GM23338 (cell line): ENCODE measurements at regions not wholly inside any gene's neighbourhood (a gene's known extent, or its start where the extent isn't known, plus 50 kb on each side); places are given as distances from the start of the nearest gene placed in this dataset.

Source experiments
- ATAC-seq: fragments of 200-7000 bp; cut with Tn5 transposase; 3 replicates; pipeline ENCODE4 v1.9.1; 2020
- DNase-seq: peaks from one replicate; pipeline ENCODE4 v3.0.0-alpha.2; 2015; ENCODE audit warnings: low spot score
- H2AFZ ChIP-seq: fragments of 200-600 bp; sonication (generic); 2 replicates; pipeline ENCODE4 v1.8.0; 2016; ENCODE audit warnings: antibody characterized with exemption, mild to moderate bottlenecking, moderate library complexity
- H3F3A ChIP-seq: fragments of 200-600 bp; sonication (generic); replicated peaks from 2 replicates; pipeline ENCODE4 v1.8.0; 2017; ENCODE audit warnings: antibody characterized with exemption, mixed run types, low read depth
- H3K27ac ChIP-seq: fragments of 200-600 bp; sonication (generic); 2 replicates; pipeline ENCODE4 v1.6.1; 2016; ENCODE audit warnings: low read depth
- H3K27me3 ChIP-seq: fragments of 200-600 bp; sonication (generic); 2 replicates; pipeline ENCODE4 v1.8.0; 2016; ENCODE audit warnings: mild to moderate bottlenecking, mixed run types, moderate library complexity; ENCODE audit not compliant: insufficient read depth
- H3K36me3 ChIP-seq: fragments of 200-600 bp; sonication (generic); 2 replicates; pipeline ENCODE4 v1.8.0; 2016; ENCODE audit warnings: mild to moderate bottlenecking; ENCODE audit not compliant: insufficient read depth
- H3K4me1 ChIP-seq: fragments of 200-600 bp; sonication (generic); 2 replicates; pipeline ENCODE4 v1.8.0; 2016; ENCODE audit warnings: mild to moderate bottlenecking, moderate library complexity; ENCODE audit not compliant: insufficient read depth
- H3K4me2 ChIP-seq: fragments of 200-600 bp; sonication (generic); 2 replicates; pipeline ENCODE4 v1.7.1; 2017; ENCODE audit warnings: mixed run types
- H3K4me3 ChIP-seq: fragments of 200-600 bp; sonication (generic); 2 replicates; pipeline ENCODE4 v1.6.1; 2016; ENCODE audit warnings: mixed run types
- H3K79me2 ChIP-seq: fragments of 200-600 bp; sonication (generic); replicated peaks from 2 replicates; pipeline ENCODE4 v1.8.0; 2017; ENCODE audit warnings: mild to moderate bottlenecking; ENCODE audit not compliant: insufficient read depth
- H3K9me2 ChIP-seq: fragments of 200-600 bp; sonication (generic); 2 replicates; pipeline ENCODE4 v1.8.0; 2017; ENCODE audit not compliant: insufficient read depth
- H4K20me1 ChIP-seq: fragments of 200-600 bp; sonication (generic); replicated peaks from 2 replicates; pipeline ENCODE4 v1.8.0; 2017; ENCODE audit warnings: mild to moderate bottlenecking; ENCODE audit not compliant: insufficient read depth
- H3K27ac Mint-ChIP-seq: 2 replicates; pipeline ENCODE4 v1.8.0; 2020; ENCODE audit warnings: inconsistent platforms, mild to moderate bottlenecking, moderate library complexity, mixed read lengths
- H3K27me3 Mint-ChIP-seq: 3 replicates; pipeline ENCODE4 v1.8.0; 2022; ENCODE audit warnings: low read depth, mild to moderate bottlenecking, moderate library complexity, mixed read lengths, inconsistent platforms; ENCODE audit not compliant: insufficient read depth, poor library complexity
- H3K36me3 Mint-ChIP-seq: 3 replicates; pipeline ENCODE4 v1.8.0; 2021; ENCODE audit warnings: low read depth, mild to moderate bottlenecking, inconsistent platforms, moderate library complexity, mixed read lengths
- H3K4me1 Mint-ChIP-seq: 3 replicates; pipeline ENCODE4 v1.8.0; 2020; ENCODE audit warnings: mild to moderate bottlenecking, inconsistent platforms, mixed read lengths
- H3K4me3 Mint-ChIP-seq: 3 replicates; pipeline ENCODE4 v1.8.0; 2021; ENCODE audit warnings: moderate library complexity, mild to moderate bottlenecking, inconsistent platforms, mixed read lengths
- H3K9me3 Mint-ChIP-seq: 3 replicates; pipeline ENCODE4 v1.8.0; 2020; ENCODE audit warnings: moderate library complexity, mild to moderate bottlenecking, inconsistent platforms, mixed read lengths
- CREB1 ChIP-seq: fragments of 250-450 bp; sonication (Bioruptor Pico); IDR thresholded peaks from 2 replicates; pipeline ENCODE4 v1.5.0; 2020; ENCODE audit warnings: low read depth, mild to moderate bottlenecking, moderate library complexity
- EZH2 ChIP-seq: fragments of 200-600 bp; sonication (generic); IDR thresholded peaks from one replicate; pipeline ENCODE4 v1.8.0; 2017; ENCODE audit warnings: antibody characterized with exemption, mild to moderate bottlenecking, low read depth; ENCODE audit not compliant: unreplicated experiment
- EZH2phosphoT487 ChIP-seq: fragments of 200-600 bp; sonication (generic); IDR thresholded peaks from one replicate; pipeline ENCODE4 v1.8.1; 2018; ENCODE audit warnings: antibody characterized with exemption; ENCODE audit not compliant: unreplicated experiment
- JUNB ChIP-seq: IDR thresholded peaks from one replicate; pipeline ENCODE4 v1.6.1; 2016; ENCODE audit warnings: antibody characterized with exemption; ENCODE audit not compliant: unreplicated experiment
- NANOG ChIP-seq: IDR thresholded peaks from 2 replicates; pipeline ENCODE4 v1.6.1; 2016; ENCODE audit warnings: antibody characterized with exemption, borderline replicate concordance
- POLR2AphosphoS5 ChIP-seq: IDR thresholded peaks from 2 replicates; pipeline ENCODE4 v1.6.1; 2016; ENCODE audit warnings: antibody characterized with exemption, low read depth
- STAT1 ChIP-seq: IDR thresholded peaks from one replicate; pipeline ENCODE4 v1.6.1; 2016; ENCODE audit warnings: antibody characterized with exemption; ENCODE audit not compliant: unreplicated experiment
- ZNF114 ChIP-seq: fragments of 250-450 bp; sonication (Bioruptor Pico); IDR thresholded peaks from 2 replicates; pipeline ENCODE4 v1.5.0; 2020; ENCODE audit warnings: mild to moderate bottlenecking, moderate library complexity
- ZNF331 ChIP-seq: fragments of 250-450 bp; sonication (Bioruptor Pico); IDR thresholded peaks from 2 replicates; pipeline ENCODE4 v1.5.0; 2020; ENCODE audit warnings: low read depth, mild to moderate bottlenecking, moderate library complexity
- TF ChIP-seq, protein P1 (sequence below), 2 experiments: fragments of 200-600 bp in 1 of 2; sonication (generic) in 1 of 2; conservative IDR thresholded peaks; 2 replicates each; pipeline versions ENCODE4 v1.5.1 to v1.6.1; 2016 to 2017; ENCODE audit warnings: antibody characterized with exemption in 2 of 2, low read depth in 2 of 2, mild to moderate bottlenecking in 2 of 2, moderate library complexity in 1 of 2
- TF ChIP-seq, protein P2 (sequence below): fragments of 250-450 bp; sonication (Bioruptor Pico); IDR thresholded peaks from 2 replicates; pipeline ENCODE4 v1.5.0; 2020; ENCODE audit warnings: mild to moderate bottlenecking, moderate library complexity

GRCh38 chr14:38762845-38763244 lies 340.2 kb downstream of the SEC23A start (continued):
- TF ChIP-seq CREB1 (CRISPR knock-in tag) = no peak
- TF ChIP-seq, protein P1, sequence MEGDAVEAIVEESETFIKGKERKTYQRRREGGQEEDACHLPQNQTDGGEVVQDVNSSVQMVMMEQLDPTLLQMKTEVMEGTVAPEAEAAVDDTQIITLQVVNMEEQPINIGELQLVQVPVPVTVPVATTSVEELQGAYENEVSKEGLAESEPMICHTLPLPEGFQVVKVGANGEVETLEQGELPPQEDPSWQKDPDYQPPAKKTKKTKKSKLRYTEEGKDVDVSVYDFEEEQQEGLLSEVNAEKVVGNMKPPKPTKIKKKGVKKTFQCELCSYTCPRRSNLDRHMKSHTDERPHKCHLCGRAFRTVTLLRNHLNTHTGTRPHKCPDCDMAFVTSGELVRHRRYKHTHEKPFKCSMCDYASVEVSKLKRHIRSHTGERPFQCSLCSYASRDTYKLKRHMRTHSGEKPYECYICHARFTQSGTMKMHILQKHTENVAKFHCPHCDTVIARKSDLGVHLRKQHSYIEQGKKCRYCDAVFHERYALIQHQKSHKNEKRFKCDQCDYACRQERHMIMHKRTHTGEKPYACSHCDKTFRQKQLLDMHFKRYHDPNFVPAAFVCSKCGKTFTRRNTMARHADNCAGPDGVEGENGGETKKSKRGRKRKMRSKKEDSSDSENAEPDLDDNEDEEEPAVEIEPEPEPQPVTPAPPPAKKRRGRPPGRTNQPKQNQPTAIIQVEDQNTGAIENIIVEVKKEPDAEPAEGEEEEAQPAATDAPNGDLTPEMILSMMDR (conservative IDR thresholded peaks at IDR 0.05; ENCODE audit: low read depth in 2 of 2) = no peak
- TF ChIP-seq ZNF114 (CRISPR knock-in tag) = no peak

GRCh38 chr14:38762426-38762825 lies 340.6 kb downstream of the SEC23A start:
- ATAC-seq (no peak), DNase-seq (no peak)
- Histone ChIP-seq H3K27me3 (no peaks in the 10 kb centered on the region), H4K20me1 (no peaks in the 10 kb centered on the region), H2AFZ (no peak overlapping the region), H3K9me2 (peaks cover 8% of the 10 kb centered on the region), H3K4me2 (no peak overlapping the region), H3K4me1 (no peaks in the 10 kb centered on the region), H3K79me2 (no peaks in the 10 kb centered on the region), H3F3A (no peaks in the 10 kb centered on the region), H3K27ac (no peak overlapping the region), H3K4me3 (no peak overlapping the region), H3K36me3 (0 out of 2 replicates have a peak, but pooled peaks cover 3% of the 10 kb centered on the region)
- no peak overlapping the region for H3K4me3 Mint-ChIP-seq
- H3K36me3 Mint-ChIP-seq = peaks cover 8% of the 10 kb centered on the region; the same call in 2 of the 3 replicates
- H3K27ac Mint-ChIP-seq = no peak overlapping the region
- peaks cover 5% of the 10 kb centered on the region; the same call in 1 of the 3 replicates for H3K4me1 Mint-ChIP-seq
- TF ChIP-seq POLR2AphosphoS5 = no peak
- TF ChIP-seq EZH2 = no peak
- no peak for TF ChIP-seq NANOG
- TF ChIP-seq ZNF114 (CRISPR knock-in tag) = no peak
- no peak for TF ChIP-seq EZH2phosphoT487
- no peak for TF ChIP-seq STAT1
- no peak for TF ChIP-seq CREB1 (CRISPR knock-in tag)
- TF ChIP-seq, protein P2, sequence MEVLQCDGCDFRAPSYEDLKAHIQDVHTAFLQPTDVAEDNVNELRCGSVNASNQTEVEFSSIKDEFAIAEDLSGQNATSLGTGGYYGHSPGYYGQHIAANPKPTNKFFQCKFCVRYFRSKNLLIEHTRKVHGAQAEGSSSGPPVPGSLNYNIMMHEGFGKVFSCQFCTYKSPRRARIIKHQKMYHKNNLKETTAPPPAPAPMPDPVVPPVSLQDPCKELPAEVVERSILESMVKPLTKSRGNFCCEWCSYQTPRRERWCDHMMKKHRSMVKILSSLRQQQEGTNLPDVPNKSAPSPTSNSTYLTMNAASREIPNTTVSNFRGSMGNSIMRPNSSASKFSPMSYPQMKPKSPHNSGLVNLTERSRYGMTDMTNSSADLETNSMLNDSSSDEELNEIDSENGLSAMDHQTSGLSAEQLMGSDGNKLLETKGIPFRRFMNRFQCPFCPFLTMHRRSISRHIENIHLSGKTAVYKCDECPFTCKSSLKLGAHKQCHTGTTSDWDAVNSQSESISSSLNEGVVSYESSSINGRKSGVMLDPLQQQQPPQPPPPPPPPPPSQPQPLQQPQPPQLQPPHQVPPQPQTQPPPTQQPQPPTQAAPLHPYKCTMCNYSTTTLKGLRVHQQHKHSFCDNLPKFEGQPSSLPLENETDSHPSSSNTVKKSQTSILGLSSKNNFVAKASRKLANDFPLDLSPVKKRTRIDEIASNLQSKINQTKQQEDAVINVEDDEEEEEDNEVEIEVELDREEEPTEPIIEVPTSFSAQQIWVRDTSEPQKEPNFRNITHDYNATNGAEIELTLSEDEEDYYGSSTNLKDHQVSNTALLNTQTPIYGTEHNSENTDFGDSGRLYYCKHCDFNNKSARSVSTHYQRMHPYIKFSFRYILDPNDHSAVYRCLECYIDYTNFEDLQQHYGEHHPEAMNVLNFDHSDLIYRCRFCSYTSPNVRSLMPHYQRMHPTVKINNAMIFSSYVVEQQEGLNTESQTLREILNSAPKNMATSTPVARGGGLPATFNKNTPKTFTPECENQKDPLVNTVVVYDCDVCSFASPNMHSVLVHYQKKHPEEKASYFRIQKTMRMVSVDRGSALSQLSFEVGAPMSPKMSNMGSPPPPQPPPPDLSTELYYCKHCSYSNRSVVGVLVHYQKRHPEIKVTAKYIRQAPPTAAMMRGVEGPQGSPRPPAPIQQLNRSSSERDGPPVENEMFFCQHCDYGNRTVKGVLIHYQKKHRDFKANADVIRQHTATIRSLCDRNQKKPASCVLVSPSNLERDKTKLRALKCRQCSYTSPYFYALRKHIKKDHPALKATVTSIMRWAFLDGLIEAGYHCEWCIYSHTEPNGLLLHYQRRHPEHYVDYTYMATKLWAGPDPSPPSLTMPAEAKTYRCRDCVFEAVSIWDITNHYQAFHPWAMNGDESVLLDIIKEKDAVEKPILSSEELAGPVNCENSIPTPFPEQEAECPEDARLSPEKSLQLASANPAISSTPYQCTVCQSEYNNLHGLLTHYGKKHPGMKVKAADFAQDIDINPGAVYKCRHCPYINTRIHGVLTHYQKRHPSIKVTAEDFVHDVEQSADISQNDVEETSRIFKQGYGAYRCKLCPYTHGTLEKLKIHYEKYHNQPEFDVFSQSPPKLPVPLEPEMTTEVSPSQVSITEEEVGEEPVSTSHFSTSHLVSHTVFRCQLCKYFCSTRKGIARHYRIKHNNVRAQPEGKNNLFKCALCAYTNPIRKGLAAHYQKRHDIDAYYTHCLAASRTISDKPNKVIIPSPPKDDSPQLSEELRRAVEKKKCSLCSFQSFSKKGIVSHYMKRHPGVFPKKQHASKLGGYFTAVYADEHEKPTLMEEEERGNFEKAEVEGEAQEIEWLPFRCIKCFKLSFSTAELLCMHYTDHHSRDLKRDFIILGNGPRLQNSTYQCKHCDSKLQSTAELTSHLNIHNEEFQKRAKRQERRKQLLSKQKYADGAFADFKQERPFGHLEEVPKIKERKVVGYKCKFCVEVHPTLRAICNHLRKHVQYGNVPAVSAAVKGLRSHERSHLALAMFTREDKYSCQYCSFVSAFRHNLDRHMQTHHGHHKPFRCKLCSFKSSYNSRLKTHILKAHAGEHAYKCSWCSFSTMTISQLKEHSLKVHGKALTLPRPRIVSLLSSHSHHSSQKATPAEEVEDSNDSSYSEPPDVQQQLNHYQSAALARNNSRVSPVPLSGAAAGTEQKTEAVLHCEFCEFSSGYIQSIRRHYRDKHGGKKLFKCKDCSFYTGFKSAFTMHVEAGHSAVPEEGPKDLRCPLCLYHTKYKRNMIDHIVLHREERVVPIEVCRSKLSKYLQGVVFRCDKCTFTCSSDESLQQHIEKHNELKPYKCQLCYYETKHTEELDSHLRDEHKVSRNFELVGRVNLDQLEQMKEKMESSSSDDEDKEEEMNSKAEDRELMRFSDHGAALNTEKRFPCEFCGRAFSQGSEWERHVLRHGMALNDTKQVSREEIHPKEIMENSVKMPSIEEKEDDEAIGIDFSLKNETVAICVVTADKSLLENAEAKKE (CRISPR knock-in tag) = no peak
- no peak for TF ChIP-seq JUNB
- no peak for TF ChIP-seq ZNF331 (CRISPR knock-in tag)
- H3K9me3 Mint-ChIP-seq = peaks cover 34% of the 10 kb centered on the region
- no peaks in the 10 kb centered on the region for H3K27me3 Mint-ChIP-seq
